ENCODE measurements at regions not wholly inside any gene's neighbourhood (a gene's known extent, or its start where the extent isn't known, plus 50 kb on each side); places are given as distances from the start of the nearest gene placed in this dataset.

DNA sequence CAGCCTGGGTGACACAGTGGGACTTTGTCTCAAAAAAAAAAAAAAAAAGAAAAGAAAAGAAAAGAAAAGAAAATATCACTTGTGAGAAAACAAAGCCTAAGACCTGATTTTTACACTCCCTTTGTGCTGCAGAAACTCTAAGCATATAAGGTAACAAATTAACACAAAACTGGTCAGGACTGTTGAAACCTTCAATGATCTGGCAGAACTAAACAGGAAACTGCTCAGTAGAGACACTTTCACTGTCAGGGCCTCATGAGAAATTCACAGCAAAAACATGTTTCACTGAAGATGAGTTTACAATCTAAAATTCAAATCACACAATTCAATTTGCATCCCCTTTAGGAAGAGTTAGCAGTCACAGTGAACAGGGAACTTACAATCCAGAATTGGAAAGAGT lies 69.1 kb upstream of the HOPX start:
- H3K4me3 ChIP-seq (ENCODE audit: low read length) = no peak overlapping the region
- no peak for TF ChIP-seq EZH2phosphoT487 (IDR thresholded peaks at IDR 0.05; ENCODE audit: borderline replicate concordance, low read length)
- TF ChIP-seq, protein P1, sequence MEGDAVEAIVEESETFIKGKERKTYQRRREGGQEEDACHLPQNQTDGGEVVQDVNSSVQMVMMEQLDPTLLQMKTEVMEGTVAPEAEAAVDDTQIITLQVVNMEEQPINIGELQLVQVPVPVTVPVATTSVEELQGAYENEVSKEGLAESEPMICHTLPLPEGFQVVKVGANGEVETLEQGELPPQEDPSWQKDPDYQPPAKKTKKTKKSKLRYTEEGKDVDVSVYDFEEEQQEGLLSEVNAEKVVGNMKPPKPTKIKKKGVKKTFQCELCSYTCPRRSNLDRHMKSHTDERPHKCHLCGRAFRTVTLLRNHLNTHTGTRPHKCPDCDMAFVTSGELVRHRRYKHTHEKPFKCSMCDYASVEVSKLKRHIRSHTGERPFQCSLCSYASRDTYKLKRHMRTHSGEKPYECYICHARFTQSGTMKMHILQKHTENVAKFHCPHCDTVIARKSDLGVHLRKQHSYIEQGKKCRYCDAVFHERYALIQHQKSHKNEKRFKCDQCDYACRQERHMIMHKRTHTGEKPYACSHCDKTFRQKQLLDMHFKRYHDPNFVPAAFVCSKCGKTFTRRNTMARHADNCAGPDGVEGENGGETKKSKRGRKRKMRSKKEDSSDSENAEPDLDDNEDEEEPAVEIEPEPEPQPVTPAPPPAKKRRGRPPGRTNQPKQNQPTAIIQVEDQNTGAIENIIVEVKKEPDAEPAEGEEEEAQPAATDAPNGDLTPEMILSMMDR (IDR thresholded peaks at IDR 0.05; ENCODE audit: low read depth, low read length, poor library complexity, severe bottlenecking) = no peak
- no peaks in the 10 kb centered on the region for H3K27me3 ChIP-seq (ENCODE audit: control insufficient read depth, low read length)
- no peaks in the 10 kb centered on the region for H3F3A ChIP-seq (ENCODE audit: control insufficient read depth, insufficient read depth)
- H3K4me1 ChIP-seq (ENCODE audit: control insufficient read depth, low read length) = no peaks in the 10 kb centered on the region
- no peaks in the 10 kb centered on the region for H3K36me3 ChIP-seq (ENCODE audit: control insufficient read depth, low read length)
- no peaks in the 10 kb centered on the region for H4K20me1 ChIP-seq (ENCODE audit: control insufficient read depth, insufficient read depth, low read depth, low read length)
- no peaks in the 10 kb centered on the region for H3K9me2 ChIP-seq (replicated peaks; ENCODE audit: control insufficient read depth, low read length)
- H3K4me2 ChIP-seq (ENCODE audit: low read length) = no peak overlapping the region
- no peaks in the 10 kb centered on the region for H3K9me3 ChIP-seq (ENCODE audit: control insufficient read depth, insufficient read depth, low read length)
- no peaks in the 10 kb centered on the region for H3K79me2 ChIP-seq (ENCODE audit: control insufficient read depth, low read length)
- no peak overlapping the region for H3K27ac ChIP-seq (ENCODE audit: low read depth, low read length)

DNA sequence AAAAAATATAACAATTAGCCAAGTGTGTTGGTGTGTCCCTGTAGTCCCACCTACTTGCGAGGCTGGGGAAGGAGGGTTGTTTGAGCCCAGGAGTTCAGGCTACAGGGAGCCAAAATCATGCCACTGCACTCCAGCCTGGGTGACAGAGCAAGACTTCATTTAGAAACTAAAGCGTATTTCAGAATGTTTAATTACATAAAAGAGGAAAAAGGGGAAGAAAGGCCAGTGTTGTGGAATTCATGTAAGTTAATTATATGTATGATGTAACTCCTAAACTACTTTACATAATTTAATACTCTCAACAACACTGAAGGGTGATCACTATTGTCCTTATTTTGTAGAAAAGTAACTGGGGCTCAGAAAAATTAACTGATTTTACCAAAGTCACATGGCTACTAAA lies 67.2 kb upstream of the HOPX start:
- Histone ChIP-seq H3K79me2 (ENCODE audit: control insufficient read depth, low read length) (no peaks in the 10 kb centered on the region), H3K4me2 (ENCODE audit: low read length) (no peak overlapping the region), H3K4me3 (ENCODE audit: low read length) (no peak overlapping the region), H3K9me3 (ENCODE audit: control insufficient read depth, insufficient read depth, low read length) (no peaks in the 10 kb centered on the region), H3K27me3 (ENCODE audit: control insufficient read depth, low read length) (no peaks in the 10 kb centered on the region), H3K4me1 (ENCODE audit: control insufficient read depth, low read length) (no peaks in the 10 kb centered on the region), H3K27ac (ENCODE audit: low read depth, low read length) (no peak overlapping the region), H3K9me2 (replicated peaks; ENCODE audit: control insufficient read depth, low read length) (no peaks in the 10 kb centered on the region), H3K36me3 (ENCODE audit: control insufficient read depth, low read length) (no peaks in the 10 kb centered on the region), H3F3A (ENCODE audit: control insufficient read depth, insufficient read depth) (no peaks in the 10 kb centered on the region), H4K20me1 (ENCODE audit: control insufficient read depth, insufficient read depth, low read depth, low read length) (no peaks in the 10 kb centered on the region)
- TF ChIP-seq, protein P1 (IDR thresholded peaks at IDR 0.05; ENCODE audit: low read depth, low read length, poor library complexity, severe bottlenecking) = no peak

GRCh38 chr4:56746639-56747038 lies 65.5 kb upstream of the HOPX start:
- Histone ChIP-seq H3K4me1 (ENCODE audit: control insufficient read depth, low read length) (no peaks in the 10 kb centered on the region), H3K9me2 (replicated peaks; ENCODE audit: control insufficient read depth, low read length) (no peaks in the 10 kb centered on the region), H3K79me2 (ENCODE audit: control insufficient read depth, low read length) (no peaks in the 10 kb centered on the region), H3K36me3 (ENCODE audit: control insufficient read depth, low read length) (no peaks in the 10 kb centered on the region), H4K20me1 (ENCODE audit: control insufficient read depth, insufficient read depth, low read depth, low read length) (no peaks in the 10 kb centered on the region), H3K4me3 (ENCODE audit: low read length) (no peak overlapping the region), H3K9me3 (ENCODE audit: control insufficient read depth, insufficient read depth, low read length) (no peaks in the 10 kb centered on the region), H3K27ac (ENCODE audit: low read depth, low read length) (no peak overlapping the region), H3F3A (ENCODE audit: control insufficient read depth, insufficient read depth) (no peaks in the 10 kb centered on the region), H3K27me3 (ENCODE audit: control insufficient read depth, low read length) (no peaks in the 10 kb centered on the region), H3K4me2 (ENCODE audit: low read length) (no peak overlapping the region)
- no peak for TF ChIP-seq EZH2phosphoT487 (IDR thresholded peaks at IDR 0.05; ENCODE audit: borderline replicate concordance, low read length)
- TF ChIP-seq, protein P1 (IDR thresholded peaks at IDR 0.05; ENCODE audit: low read depth, low read length, poor library complexity, severe bottlenecking) = no peak

DNA sequence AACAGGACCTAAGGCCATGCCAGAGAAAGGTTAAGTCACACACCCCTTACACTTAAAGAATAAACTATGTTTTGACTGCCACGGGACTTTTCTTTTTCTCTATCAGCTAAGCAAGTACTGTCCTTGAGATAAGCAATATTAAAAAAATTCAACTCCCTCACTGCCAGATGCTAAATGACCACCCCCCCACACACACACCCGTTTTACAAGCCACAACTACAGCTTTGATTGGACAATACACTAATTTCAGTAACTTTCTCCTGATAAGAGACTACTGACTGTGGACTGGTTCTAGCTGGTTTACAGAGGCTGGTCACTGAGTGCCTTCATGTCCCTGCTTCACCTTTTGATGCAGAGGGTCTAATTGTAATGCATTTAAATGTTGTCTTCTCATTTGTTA lies 63.9 kb upstream of the HOPX start:
- H3K4me3 ChIP-seq (ENCODE audit: low read length) = no peak overlapping the region
- H3K27ac ChIP-seq (ENCODE audit: low read depth, low read length) = no peak overlapping the region
- no peaks in the 10 kb centered on the region for H3K4me1 ChIP-seq (ENCODE audit: control insufficient read depth, low read length)
- H3K27me3 ChIP-seq (ENCODE audit: control insufficient read depth, low read length) = no peaks in the 10 kb centered on the region
- no peaks in the 10 kb centered on the region for H3F3A ChIP-seq (ENCODE audit: control insufficient read depth, insufficient read depth)
- no peaks in the 10 kb centered on the region for H3K79me2 ChIP-seq (ENCODE audit: control insufficient read depth, low read length)
- no peak overlapping the region for H3K4me2 ChIP-seq (ENCODE audit: low read length)
- H4K20me1 ChIP-seq (ENCODE audit: control insufficient read depth, insufficient read depth, low read depth, low read length) = no peaks in the 10 kb centered on the region
- H3K9me3 ChIP-seq (ENCODE audit: control insufficient read depth, insufficient read depth, low read length) = no peaks in the 10 kb centered on the region
- no peaks in the 10 kb centered on the region for H3K36me3 ChIP-seq (ENCODE audit: control insufficient read depth, low read length)
- H3K9me2 ChIP-seq (replicated peaks; ENCODE audit: control insufficient read depth, low read length) = no peaks in the 10 kb centered on the region
- TF ChIP-seq, protein P1 (IDR thresholded peaks at IDR 0.05; ENCODE audit: low read depth, low read length, poor library complexity, severe bottlenecking) = no peak
- no peak for TF ChIP-seq EZH2phosphoT487 (IDR thresholded peaks at IDR 0.05; ENCODE audit: borderline replicate concordance, low read length)
